ENCODE measurements at regions not wholly inside any gene's neighbourhood (a gene's known extent, or its start where the extent isn't known, plus 50 kb on each side); places are given as distances from the start of the nearest gene placed in this dataset.

GRCh38 chr5:67305913-67306710, 109.5 kb upstream of the CD180 start:
- TF ChIP-seq CTCF (optimal IDR thresholded peaks at IDR 0.05 in 1 of 3, IDR thresholded peaks at IDR 0.05 in 1 of 3, conservative IDR thresholded peaks at IDR 0.05 in 1 of 3; ENCODE audit: extremely low read depth in 1 of 3, insufficient read depth in 2 of 3, low read length in 3 of 3) (no peak), EZH2 (IDR thresholded peaks at IDR 0.05; ENCODE audit: low read length) (no peak)
